ENCODE measurements at regions not wholly inside any gene's neighbourhood (a gene's known extent, or its start where the extent isn't known, plus 50 kb on each side); places are given as distances from the start of the nearest gene placed in this dataset.

DNA sequence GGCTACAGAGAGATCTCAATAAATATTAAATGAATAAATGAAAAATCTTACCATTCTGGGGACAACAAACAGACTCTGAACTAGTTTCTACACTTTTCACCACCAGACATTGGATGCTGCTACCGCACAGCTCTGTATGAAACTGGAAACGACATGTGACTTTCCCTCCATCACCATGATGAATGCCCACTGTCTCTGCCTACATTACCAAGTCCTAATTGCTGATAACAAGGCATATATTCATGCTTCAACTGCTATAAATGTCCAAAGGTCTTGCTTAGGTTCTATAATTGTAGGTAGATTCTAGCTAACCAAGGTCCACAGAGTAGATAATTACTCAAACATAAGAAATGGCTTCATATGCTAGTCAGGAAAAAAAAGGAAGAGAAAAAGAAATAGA lies 399.4 kb upstream of the ADGRL3 start:
- TF ChIP-seq EZH2 (IDR thresholded peaks at IDR 0.05; ENCODE audit: insufficient read depth, poor library complexity, severe bottlenecking) (no peak), EZH2phosphoT487 (IDR thresholded peaks at IDR 0.05; ENCODE audit: insufficient read depth, low read depth) (no peak)

All from GM23248 (cell line).